ENCODE measurements at regions not wholly inside any gene's neighbourhood (a gene's known extent, or its start where the extent isn't known, plus 50 kb on each side); places are given as distances from the start of the nearest gene placed in this dataset.
A peak's percentile ranks its signal among the peaks of the same experiment; 100 is the strongest.

- Histone ChIP-seq H3K4me1 (ENCODE audit: control insufficient read depth, insufficient read depth, low read length) (0 out of 2 replicates have a peak, but pooled peaks cover 3% of the 10 kb centered on the region), H3K36me3 (ENCODE audit: control insufficient read depth, insufficient read depth, low read length) (no peaks in the 10 kb centered on the region), H3K27me3 (ENCODE audit: control insufficient read depth, insufficient read depth, low read length) (no peaks in the 10 kb centered on the region), H3K4me3 (ENCODE audit: low read depth in 2 of 2, low read length in 2 of 2) (no peak overlapping the region), H3K27ac (ENCODE audit: low read length) (peak overlapping the region; percentile 77), H3K9me3 (ENCODE audit: control insufficient read depth, insufficient read depth, low read depth, low read length) (peaks cover 16% of the 10 kb centered on the region; the same call in 1 of the 2 replicates)
- TF ChIP-seq TCF7L2 (IDR thresholded peaks at IDR 0.05; ENCODE audit: low read depth, low read length): no peak
- no peak for TF ChIP-seq POLR2AphosphoS5 (IDR thresholded peaks at IDR 0.05; ENCODE audit: low read depth, low read length)
- TF ChIP-seq REST (IDR thresholded peaks at IDR 0.05; ENCODE audit: insufficient read depth in 1 of 2, low read depth in 2 of 2, low read length in 1 of 2): no peak
- TF ChIP-seq, protein P1, sequence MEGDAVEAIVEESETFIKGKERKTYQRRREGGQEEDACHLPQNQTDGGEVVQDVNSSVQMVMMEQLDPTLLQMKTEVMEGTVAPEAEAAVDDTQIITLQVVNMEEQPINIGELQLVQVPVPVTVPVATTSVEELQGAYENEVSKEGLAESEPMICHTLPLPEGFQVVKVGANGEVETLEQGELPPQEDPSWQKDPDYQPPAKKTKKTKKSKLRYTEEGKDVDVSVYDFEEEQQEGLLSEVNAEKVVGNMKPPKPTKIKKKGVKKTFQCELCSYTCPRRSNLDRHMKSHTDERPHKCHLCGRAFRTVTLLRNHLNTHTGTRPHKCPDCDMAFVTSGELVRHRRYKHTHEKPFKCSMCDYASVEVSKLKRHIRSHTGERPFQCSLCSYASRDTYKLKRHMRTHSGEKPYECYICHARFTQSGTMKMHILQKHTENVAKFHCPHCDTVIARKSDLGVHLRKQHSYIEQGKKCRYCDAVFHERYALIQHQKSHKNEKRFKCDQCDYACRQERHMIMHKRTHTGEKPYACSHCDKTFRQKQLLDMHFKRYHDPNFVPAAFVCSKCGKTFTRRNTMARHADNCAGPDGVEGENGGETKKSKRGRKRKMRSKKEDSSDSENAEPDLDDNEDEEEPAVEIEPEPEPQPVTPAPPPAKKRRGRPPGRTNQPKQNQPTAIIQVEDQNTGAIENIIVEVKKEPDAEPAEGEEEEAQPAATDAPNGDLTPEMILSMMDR (IDR thresholded peaks at IDR 0.05): no peak
- no peak for TF ChIP-seq SIN3A (IDR thresholded peaks at IDR 0.05; ENCODE audit: borderline replicate concordance, insufficient read depth, low read depth, low read length)
- in situ Hi-C loops (cut with HindIII; ENCODE audit: low pct_unique_long_range_greater_than_20kb, low sequenced_read_pairs): no loop called here
- DNase-seq (ENCODE audit: low read depth, low spot score): no peak
- no TSS peak for BruUV-seq (replicated peaks)
- POLR2A ChIA-PET: no interaction called here
- ATAC-seq: no peak
- CTCF ChIA-PET: no interaction called here
- intact Hi-C loops (cut with micrococcal nuclease; ENCODE audit: unreplicated experiment): no loop called here
These were observed 78.4 kb upstream of the ERRFI1 start for GRCh38 chr1:8104278-8105236.

DNA sequence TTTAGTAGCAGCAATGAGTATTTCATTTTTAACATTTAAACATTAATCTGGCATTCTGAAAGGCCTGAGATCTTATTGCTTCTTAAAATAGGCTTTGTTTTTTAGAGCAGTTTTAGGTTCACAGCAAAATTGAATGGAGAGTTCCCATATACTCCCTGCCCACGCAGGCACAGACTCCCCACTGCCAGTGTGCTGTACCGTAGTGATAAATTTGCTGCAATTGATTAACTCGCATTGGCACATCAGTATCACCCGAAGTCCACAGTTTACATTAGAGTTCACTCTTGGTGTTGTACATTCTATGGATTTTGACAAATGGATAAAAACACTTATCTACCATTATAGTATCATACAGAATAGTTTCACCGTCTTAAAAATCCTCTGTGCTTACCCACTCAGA, 71.8 kb upstream of the ERRFI1 start:
- POLR2A ChIA-PET: interaction anchor here (0.6 to 1.4 kb wide), 10 partner anchors 15 to 111 kb away, joined by 3 to 8 read pairs (median 4); no protein-coding TSS in a partner anchor
- peaks cover 56% of the 10 kb centered on the region for H3K4me1 ChIP-seq (ENCODE audit: control insufficient read depth, insufficient read depth, low read length)
- peak overlapping the region; percentile 100 for H3K27ac ChIP-seq (ENCODE audit: low read length)
- no peak for DNase-seq (ENCODE audit: low read depth, low spot score)
- in situ Hi-C loops (cut with HindIII; ENCODE audit: low pct_unique_long_range_greater_than_20kb, low sequenced_read_pairs) (loop anchor here (5.0 to 25.0 kb wide), 2 partner anchors 61 to 214 kb away; partner anchors contain the start of gene SLC45A1), intact Hi-C loops (cut with micrococcal nuclease; ENCODE audit: unreplicated experiment) (loop anchor here (5.0 to 10.0 kb wide), 2 partner anchors 71 to 217 kb away; partner anchors contain the start of genes ERRFI1 and SLC45A1)
- CTCF ChIA-PET: interaction anchor here (0.6 to 1.3 kb wide), 4 partner anchors 9 to 216 kb away, joined by 3 to 5 read pairs (median 4); no protein-coding TSS in a partner anchor
- no peaks in the 10 kb centered on the region for H3K36me3 ChIP-seq (ENCODE audit: control insufficient read depth, insufficient read depth, low read length)
- TF ChIP-seq SIN3A (IDR thresholded peaks at IDR 0.05; ENCODE audit: borderline replicate concordance, insufficient read depth, low read depth, low read length) (no peak), POLR2AphosphoS5 (IDR thresholded peaks at IDR 0.05; ENCODE audit: low read depth, low read length) (no peak), REST (IDR thresholded peaks at IDR 0.05; ENCODE audit: insufficient read depth in 1 of 2, low read depth in 2 of 2, low read length in 1 of 2) (no peak), TCF7L2 (IDR thresholded peaks at IDR 0.05; ENCODE audit: low read depth, low read length) (no peak)
- TF ChIP-seq, protein P1 (IDR thresholded peaks at IDR 0.05): no peak
- H3K9me3 ChIP-seq (ENCODE audit: control insufficient read depth, insufficient read depth, low read depth, low read length): peaks cover 7% of the 10 kb centered on the region; the same call in 1 of the 2 replicates
- H3K27me3 ChIP-seq (ENCODE audit: control insufficient read depth, insufficient read depth, low read length): no peaks in the 10 kb centered on the region
- no peak overlapping the region for H3K4me3 ChIP-seq (ENCODE audit: low read depth in 2 of 2, low read length in 2 of 2)
- peak; percentile 22 for ATAC-seq
- TSS peak; percentile 93 for BruUV-seq (replicated peaks)
